Activated CD8-positive, alpha-beta memory T cell treated with anti-CD3 and anti-CD28 coated beads, Interleukin-2, amount 10 ng/mL, durations not matched to agents 7 days and 5 days (primary cell): ENCODE measurements at regions not wholly inside any gene's neighbourhood (a gene's known extent, or its start where the extent isn't known, plus 50 kb on each side); places are given as distances from the start of the nearest gene placed in this dataset.
"Not testable (repeated sequence)": the region's sequence is repeated elsewhere in the genome, so short reads cannot be mapped to it uniquely, and the experiment has no call there.

Source experiments
- ATAC-seq: fragments of 150-1000 bp; cut with Tn5 transposase; one replicate; pipeline ENCODE4 v1.10.0; 2021; ENCODE audit warnings: moderate library complexity
- CTCF ChIA-PET: fragments of 350-600 bp; sonication (Branson Sonifier 250); formaldehyde crosslinking; loops from one replicate; lab custom pipeline; 2021; ENCODE audit warnings: antibody characterized with exemption; lab: Charles Lee
- DNase-seq: peaks from one replicate; pipeline ENCODE4 v3.0.0-alpha.2; 2020
- H3K27ac Mint-ChIP-seq: one replicate; pipeline ENCODE4 v1.8.0; 2021; ENCODE audit warnings: mild to moderate bottlenecking, mixed read lengths
- H3K27me3 Mint-ChIP-seq: one replicate; pipeline ENCODE4 v1.8.0; 2021; ENCODE audit warnings: mixed read lengths
- H3K36me3 Mint-ChIP-seq: one replicate; pipeline ENCODE4 v1.8.0; 2021; ENCODE audit warnings: mild to moderate bottlenecking, mixed read lengths
- H3K4me1 Mint-ChIP-seq: one replicate; pipeline ENCODE4 v1.8.0; 2021; ENCODE audit warnings: mixed read lengths
- H3K4me3 Mint-ChIP-seq: one replicate; pipeline ENCODE4 v1.8.0; 2021; ENCODE audit warnings: mild to moderate bottlenecking, moderate library complexity, mixed read lengths
- H3K9me3 Mint-ChIP-seq: one replicate; pipeline ENCODE4 v1.8.0; 2022; ENCODE audit warnings: low read depth, mixed read lengths

DNA sequence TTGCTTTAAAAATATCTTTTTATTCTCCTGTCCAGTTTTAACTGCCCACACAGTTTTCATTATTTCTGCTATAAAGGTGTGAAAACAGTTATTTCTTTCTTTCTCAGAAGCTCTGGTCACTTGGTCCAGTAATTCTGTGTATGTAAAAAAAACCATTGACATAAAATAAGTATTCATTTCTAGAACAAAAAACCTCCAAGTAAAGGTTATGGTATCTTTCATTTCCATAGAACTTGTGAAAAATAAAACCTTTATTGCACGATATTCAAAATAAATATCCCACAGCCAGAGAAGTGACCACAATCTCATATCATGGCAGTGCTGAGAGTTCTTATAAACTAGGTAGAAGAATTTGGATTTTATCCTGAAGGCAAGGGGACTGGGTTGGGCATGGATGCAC lies 96.9 kb upstream of the TNFSF4 start:
- no peak overlapping the region for H3K4me3 Mint-ChIP-seq
- H3K4me1 Mint-ChIP-seq = peaks cover 2% of the 10 kb centered on the region
- DNase-seq (no peak), ATAC-seq (no peak)
- H3K36me3 Mint-ChIP-seq = no peaks in the 10 kb centered on the region
- no peak overlapping the region for H3K27ac Mint-ChIP-seq
- H3K27me3 Mint-ChIP-seq = peaks cover 7% of the 10 kb centered on the region
- H3K9me3 Mint-ChIP-seq = peaks cover 7% of the 10 kb centered on the region
- CTCF ChIA-PET = no interaction called here

GRCh38 chr1:173304529-173305227 lies 97.5 kb upstream of the TNFSF4 start:
- ATAC-seq = no peak
- H3K27ac Mint-ChIP-seq = no peak overlapping the region
- no peak for DNase-seq
- peaks cover 2% of the 10 kb centered on the region for H3K4me1 Mint-ChIP-seq
- CTCF ChIA-PET = no interaction called here
- H3K4me3 Mint-ChIP-seq = no peak overlapping the region
- peaks cover 7% of the 10 kb centered on the region for H3K9me3 Mint-ChIP-seq
- peaks cover 3% of the 10 kb centered on the region for H3K27me3 Mint-ChIP-seq
- no peaks in the 10 kb centered on the region for H3K36me3 Mint-ChIP-seq

DNA sequence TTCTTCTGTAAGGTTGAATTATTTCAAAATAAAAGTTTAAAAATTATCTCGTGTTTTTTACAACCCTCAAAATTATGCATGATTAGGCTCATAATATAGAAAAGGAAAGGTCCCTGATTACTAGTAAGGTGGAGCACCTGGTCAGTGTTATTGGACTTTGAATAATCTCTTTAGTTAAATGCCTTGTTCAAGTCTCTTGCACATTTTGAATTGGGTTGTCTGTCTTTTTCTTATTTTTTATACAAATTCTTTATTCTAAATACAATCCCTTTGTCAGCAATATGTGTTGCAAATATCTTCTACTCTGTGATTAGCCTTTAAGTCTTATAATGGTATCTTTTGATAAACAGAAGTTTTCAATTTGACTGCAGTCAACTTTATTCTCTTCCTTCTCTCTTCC lies 100.7 kb upstream of the TNFSF4 start:
- Mint-ChIP-seq H3K36me3 (peaks cover 2% of the 10 kb centered on the region), H3K27me3 (peaks cover 6% of the 10 kb centered on the region)

DNA sequence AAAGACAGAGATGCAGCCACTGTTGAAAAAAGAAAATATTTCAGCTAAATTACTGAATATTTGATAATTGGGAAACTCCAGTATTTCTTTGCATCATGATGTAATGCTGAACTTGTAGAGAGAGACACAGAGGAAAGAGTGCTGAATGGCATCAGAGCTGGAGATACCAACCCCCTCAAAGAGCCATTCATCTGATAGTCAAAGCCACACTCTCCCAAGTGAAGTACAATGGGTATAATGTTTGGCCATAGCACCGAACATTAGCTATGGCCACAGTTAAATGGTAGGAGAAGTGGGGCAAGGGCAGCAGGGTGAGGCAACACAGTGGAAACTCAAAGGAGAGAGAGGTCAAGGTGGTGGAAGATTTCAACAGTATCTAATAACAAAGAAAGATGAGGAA lies 107.5 kb upstream of the TNFSF4 start:
- Mint-ChIP-seq H3K4me3 (no peak overlapping the region), H3K27ac (no peak overlapping the region), H3K4me1 (no peaks in the 10 kb centered on the region), H3K27me3 (peaks cover 3% of the 10 kb centered on the region), H3K9me3 (peaks cover 6% of the 10 kb centered on the region), H3K36me3 (peaks cover 3% of the 10 kb centered on the region)
- ATAC-seq (no peak), DNase-seq (no peak)
- CTCF ChIA-PET = no interaction called here

More for the DNA sequence above, 100.7 kb upstream of the TNFSF4 start:
- CTCF ChIA-PET = no interaction called here
- H3K4me1 Mint-ChIP-seq = no peaks in the 10 kb centered on the region
- no peak overlapping the region for H3K27ac Mint-ChIP-seq
- peaks cover 12% of the 10 kb centered on the region for H3K9me3 Mint-ChIP-seq
- ATAC-seq (no peak), DNase-seq (no peak)
- H3K4me3 Mint-ChIP-seq = no peak overlapping the region

DNA sequence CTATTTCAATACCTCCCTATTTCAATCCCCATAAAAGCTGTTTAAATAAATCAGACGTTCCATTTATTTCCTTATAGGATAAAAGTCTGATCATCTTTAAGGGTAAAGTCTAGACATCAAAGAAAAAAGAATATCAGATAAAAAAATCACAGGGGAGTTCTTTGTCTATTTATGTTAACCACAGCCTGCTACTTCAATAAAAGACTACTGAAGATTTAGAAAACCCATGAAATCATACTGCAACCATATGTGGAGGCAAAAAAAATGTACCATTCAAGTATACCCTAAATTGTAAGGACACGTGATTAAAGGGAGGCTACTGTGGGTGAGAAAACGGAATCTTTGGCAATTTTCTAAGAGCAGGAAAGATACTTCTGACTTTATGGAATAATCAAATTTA lies 108.2 kb upstream of the TNFSF4 start:
- Mint-ChIP-seq H3K9me3 (peaks cover 4% of the 10 kb centered on the region), H3K27ac (no peak overlapping the region), H3K36me3 (peaks cover 5% of the 10 kb centered on the region), H3K4me1 (no peaks in the 10 kb centered on the region), H3K27me3 (no peaks in the 10 kb centered on the region), H3K4me3 (no peak overlapping the region)
- DNase-seq (no peak), ATAC-seq (no peak)
- CTCF ChIA-PET = no interaction called here

DNA sequence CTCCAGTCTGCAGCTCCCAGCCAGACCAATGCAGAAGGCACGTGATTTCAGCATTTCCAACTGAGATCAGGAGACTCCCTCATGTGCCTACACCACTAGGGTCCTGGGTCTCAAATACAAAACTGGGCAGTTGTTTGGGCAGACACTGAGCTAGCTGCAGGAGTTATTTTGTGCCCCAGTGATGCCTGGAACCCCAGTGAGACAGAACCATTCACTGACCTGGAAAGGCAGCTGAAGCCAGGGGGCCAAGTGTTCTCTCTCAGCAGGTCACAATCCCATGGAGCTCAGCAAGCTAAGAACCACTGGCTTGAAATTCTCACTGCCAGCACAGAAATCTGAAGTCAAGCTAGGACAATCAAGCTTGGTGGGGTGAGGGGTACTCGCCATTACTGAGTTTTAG lies 111.7 kb upstream of the TNFSF4 start:
- Mint-ChIP-seq H3K4me1 (no peaks in the 10 kb centered on the region), H3K9me3 (peaks cover 7% of the 10 kb centered on the region), H3K27me3 (no peaks in the 10 kb centered on the region), H3K27ac (no peak overlapping the region), H3K36me3 (peaks cover 6% of the 10 kb centered on the region), H3K4me3 (no peak overlapping the region)
- ATAC-seq = no peak
- no peak for DNase-seq
- CTCF ChIA-PET = no interaction called here

DNA sequence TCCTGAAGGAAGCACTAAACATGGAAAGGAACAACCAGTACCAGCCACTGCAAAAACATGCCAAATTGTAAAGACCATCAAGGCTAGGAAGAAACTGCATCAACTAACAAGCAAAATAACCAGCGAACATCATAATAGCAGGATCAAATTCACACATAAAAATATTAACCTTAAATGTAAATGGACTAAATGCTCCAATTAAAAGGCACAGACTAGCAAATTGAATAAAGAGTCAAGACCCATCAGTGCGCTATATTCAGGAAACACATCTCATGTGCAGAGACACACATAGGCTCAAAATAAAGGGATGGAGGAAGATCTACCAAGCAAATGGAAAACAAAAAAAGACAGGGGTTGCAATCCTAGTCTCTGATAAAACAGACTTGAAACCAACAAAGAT lies 117.2 kb upstream of the TNFSF4 start:
- H3K4me1 Mint-ChIP-seq, H3K9me3 Mint-ChIP-seq, DNase-seq, CTCF ChIA-PET, H3K36me3 Mint-ChIP-seq, H3K4me3 Mint-ChIP-seq, H3K27me3 Mint-ChIP-seq, ATAC-seq, H3K27ac Mint-ChIP-seq: not testable (repeated sequence)

DNA sequence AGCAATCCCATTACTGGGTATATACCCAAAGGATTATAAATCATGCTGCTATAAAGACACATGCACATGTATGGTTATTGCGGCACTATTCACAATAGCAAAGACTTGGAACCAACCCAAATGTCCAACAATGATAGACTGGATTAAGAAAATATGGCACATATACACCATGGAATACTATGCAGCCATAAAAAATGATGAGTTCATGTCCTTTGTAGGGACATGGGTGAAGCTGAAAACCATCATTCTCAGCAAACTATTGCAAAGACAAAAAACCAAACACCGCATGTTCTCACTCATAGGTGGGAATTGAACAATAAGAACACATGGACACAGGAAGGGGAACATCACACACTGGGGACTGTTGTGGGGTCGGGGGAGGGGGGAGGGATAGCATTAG lies 120.9 kb upstream of the TNFSF4 start:
- H3K4me1 Mint-ChIP-seq = peaks cover 21% of the 10 kb centered on the region

GRCh38 chr1:173328961-173329360 lies 121.8 kb upstream of the TNFSF4 start:
- CTCF ChIA-PET = no interaction called here
- Mint-ChIP-seq H3K27ac (no peak overlapping the region), H3K4me3 (no peak overlapping the region), H3K4me1 (peaks cover 27% of the 10 kb centered on the region), H3K27me3 (no peaks in the 10 kb centered on the region), H3K9me3 (no peaks in the 10 kb centered on the region), H3K36me3 (no peaks in the 10 kb centered on the region)
- no peak for DNase-seq
- ATAC-seq = no peak

More for the DNA sequence above, 120.9 kb upstream of the TNFSF4 start:
- ATAC-seq, CTCF ChIA-PET, H3K9me3 Mint-ChIP-seq, H3K36me3 Mint-ChIP-seq, H3K4me3 Mint-ChIP-seq, H3K27ac Mint-ChIP-seq, DNase-seq, H3K27me3 Mint-ChIP-seq: not testable (repeated sequence)

DNA sequence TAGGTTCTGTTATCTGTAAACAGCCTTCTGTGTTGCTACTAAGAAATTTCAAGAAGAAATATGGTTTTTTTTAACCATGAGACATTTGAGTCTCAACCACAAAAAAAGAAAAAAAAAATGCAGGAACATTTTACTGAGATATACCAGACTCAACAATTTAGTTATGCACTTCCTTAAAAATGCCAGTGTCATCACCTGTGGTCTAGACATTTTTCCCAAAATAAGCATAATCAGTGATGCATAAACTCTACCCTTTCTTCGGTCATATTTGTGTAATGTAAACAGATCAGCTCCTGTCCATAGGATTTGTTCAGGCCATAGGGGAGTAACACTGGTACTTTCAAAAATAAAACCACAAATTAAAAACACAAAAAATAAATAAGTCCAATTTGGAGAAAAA lies 122.6 kb upstream of the TNFSF4 start:
- no peaks in the 10 kb centered on the region for H3K36me3 Mint-ChIP-seq
- ATAC-seq (no peak), DNase-seq (no peak)
- H3K4me3 Mint-ChIP-seq = no peak overlapping the region
- H3K27ac Mint-ChIP-seq = no peak overlapping the region
- no peaks in the 10 kb centered on the region for H3K9me3 Mint-ChIP-seq
- CTCF ChIA-PET = no interaction called here
- H3K27me3 Mint-ChIP-seq = no peaks in the 10 kb centered on the region
- peaks cover 27% of the 10 kb centered on the region for H3K4me1 Mint-ChIP-seq

DNA sequence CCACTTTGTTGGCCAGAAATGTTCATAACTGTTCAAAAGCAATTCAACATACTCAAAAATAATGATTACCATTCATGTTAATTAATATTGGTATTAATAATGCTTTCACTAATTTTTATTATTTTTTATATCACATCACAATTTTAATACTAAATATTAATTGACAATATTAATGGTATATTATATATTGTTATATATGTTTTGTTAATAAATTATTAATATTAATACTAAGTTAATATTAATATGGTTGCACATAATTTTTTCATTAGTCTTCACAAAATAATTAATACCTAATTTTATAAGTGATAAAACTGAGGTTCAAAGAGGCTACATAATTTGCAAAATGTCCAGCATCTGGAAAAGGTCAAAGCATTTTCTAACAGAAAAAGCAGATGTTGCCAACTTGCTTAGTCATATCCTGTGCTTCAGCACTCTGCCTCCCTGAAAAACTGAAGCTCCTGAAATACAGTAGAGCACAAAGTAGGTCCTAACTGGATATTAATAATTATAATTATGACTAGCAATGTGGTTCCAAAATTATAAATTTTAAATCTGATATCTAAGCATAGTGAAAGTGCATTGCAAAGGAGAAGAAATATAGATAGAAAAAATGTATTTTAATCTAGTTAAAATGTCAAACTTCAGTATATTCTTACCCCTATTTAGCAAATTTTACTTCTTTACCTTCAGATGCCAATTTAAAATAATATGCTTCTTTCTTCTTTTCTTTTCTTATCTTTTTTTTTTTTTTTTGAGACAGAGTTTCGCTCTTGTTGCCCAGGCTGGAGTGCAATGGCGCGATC lies 123.2 kb upstream of the TNFSF4 start:
- CTCF ChIA-PET = no interaction called here
- H3K4me3 Mint-ChIP-seq = peak overlapping the region; percentile 56

DNA sequence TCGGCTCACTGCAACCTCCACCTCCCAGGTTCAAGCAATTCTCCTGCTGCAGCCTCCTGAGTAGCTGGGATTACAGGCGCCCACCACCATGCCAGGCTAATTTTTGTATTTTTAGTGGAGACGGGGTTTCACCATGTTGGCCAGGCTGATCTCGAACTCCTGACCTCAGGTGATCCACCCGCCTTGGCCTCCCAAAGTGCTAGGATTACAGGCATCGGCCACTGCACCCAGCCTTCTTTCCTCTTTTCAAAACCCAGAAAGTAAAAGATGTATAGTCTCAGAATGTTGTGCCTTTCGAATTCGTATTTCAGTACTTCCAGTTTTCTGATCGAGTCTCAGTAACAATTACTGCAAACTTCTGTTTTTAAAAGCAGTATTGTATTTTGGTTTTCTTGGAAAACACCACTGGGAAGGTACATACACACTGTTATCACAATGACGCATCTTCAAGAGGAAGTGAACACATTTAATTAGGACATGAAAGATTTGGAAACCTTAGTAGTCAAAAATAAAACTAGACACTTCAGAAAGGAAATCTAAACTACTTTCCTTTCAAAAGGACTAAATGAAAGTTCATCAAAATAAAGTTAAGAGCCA lies 123.9 kb upstream of the TNFSF4 start:
- ATAC-seq, H3K9me3 Mint-ChIP-seq, H3K27me3 Mint-ChIP-seq, H3K36me3 Mint-ChIP-seq, DNase-seq, CTCF ChIA-PET: not testable (repeated sequence)
- peak overlapping the region; percentile 66 for H3K27ac Mint-ChIP-seq
- peak overlapping the region; percentile 56 for H3K4me3 Mint-ChIP-seq
- peaks cover 27% of the 10 kb centered on the region for H3K4me1 Mint-ChIP-seq

More for the DNA sequence above, 123.2 kb upstream of the TNFSF4 start:
- H3K36me3 Mint-ChIP-seq = no peaks in the 10 kb centered on the region
- DNase-seq (no peak), ATAC-seq (no peak)
- H3K27ac Mint-ChIP-seq = no peak overlapping the region
- H3K9me3 Mint-ChIP-seq = no peaks in the 10 kb centered on the region
- no peaks in the 10 kb centered on the region for H3K27me3 Mint-ChIP-seq
- peaks cover 27% of the 10 kb centered on the region for H3K4me1 Mint-ChIP-seq

DNA sequence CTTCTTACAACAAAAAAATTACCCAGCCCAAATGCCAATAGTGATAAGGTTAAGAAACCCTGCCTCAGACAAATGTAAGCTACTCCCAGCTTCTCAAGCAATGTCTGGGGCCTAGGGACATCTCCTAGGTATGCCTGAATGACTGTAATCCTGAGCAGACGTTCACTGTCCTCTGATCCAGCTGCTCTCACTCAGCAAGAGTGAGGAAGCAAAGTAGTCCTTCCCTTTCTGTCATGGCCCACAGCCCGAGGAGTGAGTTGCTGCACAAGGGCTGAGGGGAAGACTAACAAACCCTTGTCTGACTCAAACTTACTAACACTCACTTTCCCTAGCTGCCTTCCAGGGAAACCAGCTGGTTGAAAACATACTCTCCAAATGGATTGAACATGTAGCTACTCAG lies 124.9 kb upstream of the TNFSF4 start:
- no peaks in the 10 kb centered on the region for H3K9me3 Mint-ChIP-seq
- no peaks in the 10 kb centered on the region for H3K27me3 Mint-ChIP-seq
- CTCF ChIA-PET = no interaction called here
- no peak overlapping the region for H3K4me3 Mint-ChIP-seq
- H3K4me1 Mint-ChIP-seq = peaks cover 27% of the 10 kb centered on the region
- no peak for ATAC-seq
- no peak overlapping the region for H3K27ac Mint-ChIP-seq
- no peak for DNase-seq
- H3K36me3 Mint-ChIP-seq = no peaks in the 10 kb centered on the region

GRCh38 chr1:173333581-173333980 lies 126.5 kb upstream of the TNFSF4 start:
- CTCF ChIA-PET = no interaction called here
- H3K4me1 Mint-ChIP-seq = peaks cover 27% of the 10 kb centered on the region
- DNase-seq = no peak
- no peak overlapping the region for H3K27ac Mint-ChIP-seq
- no peaks in the 10 kb centered on the region for H3K27me3 Mint-ChIP-seq
- no peaks in the 10 kb centered on the region for H3K36me3 Mint-ChIP-seq
- no peak overlapping the region for H3K4me3 Mint-ChIP-seq
- peak; percentile 72 for ATAC-seq
- no peaks in the 10 kb centered on the region for H3K9me3 Mint-ChIP-seq
